ENCODE measurements at regions not wholly inside any gene's neighbourhood (a gene's known extent, or its start where the extent isn't known, plus 50 kb on each side); places are given as distances from the start of the nearest gene placed in this dataset.

DNA sequence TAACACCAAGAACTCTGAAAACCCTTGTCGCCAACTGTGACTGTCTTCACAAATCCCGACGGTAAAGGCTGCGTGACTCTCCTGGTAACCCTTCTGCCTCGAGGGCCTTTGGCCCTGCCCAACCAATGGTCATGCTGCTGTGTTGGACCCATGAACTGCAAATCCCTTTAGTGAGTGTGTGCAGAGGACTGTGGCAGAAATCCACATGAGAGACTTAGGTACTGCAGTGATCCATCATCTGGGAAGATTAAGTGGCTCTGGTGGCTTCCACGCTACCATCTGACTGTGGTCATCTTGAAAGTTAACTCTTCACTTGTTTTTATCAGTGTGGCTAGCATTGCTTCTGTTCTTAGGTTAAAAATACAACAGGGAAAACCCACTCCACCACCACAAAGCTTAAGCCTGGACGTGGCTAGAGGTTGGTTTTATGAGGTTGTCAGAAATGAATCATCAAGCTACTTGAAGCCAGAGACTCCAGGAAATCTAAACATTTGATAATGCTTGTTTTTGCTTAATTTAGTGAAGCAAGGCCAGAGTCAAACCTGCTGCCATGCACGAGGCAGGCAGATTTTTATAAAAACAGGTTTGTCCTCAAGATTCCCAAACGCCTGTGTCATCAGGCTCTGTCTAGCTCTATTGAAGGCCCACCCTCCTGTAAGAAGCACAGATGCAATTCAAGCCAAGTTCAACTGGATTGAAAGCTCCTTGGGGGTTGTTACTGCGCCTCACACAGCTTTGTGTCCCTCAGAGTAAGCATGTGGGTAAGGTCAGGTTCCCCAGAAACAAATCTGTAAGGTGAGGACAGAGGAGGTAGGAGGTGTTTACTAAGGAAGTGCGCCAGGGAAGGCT, 52.7 kb upstream of the ERCC6L2 start:
- no peak for DNase-seq

DNA sequence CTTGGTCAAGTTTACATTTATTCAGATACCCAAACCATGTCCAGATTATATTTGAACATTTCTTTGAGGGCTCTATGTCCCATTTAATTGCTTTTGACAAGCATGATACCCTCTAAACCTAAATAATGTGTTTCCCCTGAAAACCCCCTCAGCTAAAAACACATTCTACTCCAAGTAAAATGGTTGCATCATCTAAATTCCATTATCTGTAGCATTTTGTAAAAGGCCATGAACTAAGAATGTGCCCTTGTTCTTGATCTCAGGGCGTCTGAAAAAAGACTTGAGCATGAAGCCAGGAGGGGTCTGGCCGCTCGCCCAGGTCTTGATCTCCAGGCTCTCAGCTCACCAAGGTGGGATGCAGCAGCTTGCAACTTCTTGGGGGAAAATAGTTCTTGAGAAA, 53.5 kb upstream of the ERCC6L2 start:
- no peak for DNase-seq

DNA sequence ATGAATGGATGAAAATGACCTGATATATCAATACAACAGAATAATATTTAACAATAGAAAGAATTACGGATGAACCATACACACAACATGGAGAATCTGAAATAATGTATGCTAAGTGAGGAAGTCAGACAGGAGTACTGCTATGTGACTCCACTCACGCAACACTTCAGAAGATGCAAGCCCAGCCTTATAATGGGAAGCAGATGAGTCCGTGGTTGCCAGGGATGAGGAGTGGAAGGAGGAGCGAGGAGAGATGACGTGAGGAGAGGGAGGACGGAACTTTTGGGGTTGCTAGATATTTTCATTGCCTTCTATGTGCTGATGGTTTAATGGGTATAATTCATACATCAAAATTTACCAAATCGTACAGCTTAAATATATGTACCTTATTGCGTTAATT, 55.4 kb upstream of the ERCC6L2 start:
- no peak for DNase-seq

DNA sequence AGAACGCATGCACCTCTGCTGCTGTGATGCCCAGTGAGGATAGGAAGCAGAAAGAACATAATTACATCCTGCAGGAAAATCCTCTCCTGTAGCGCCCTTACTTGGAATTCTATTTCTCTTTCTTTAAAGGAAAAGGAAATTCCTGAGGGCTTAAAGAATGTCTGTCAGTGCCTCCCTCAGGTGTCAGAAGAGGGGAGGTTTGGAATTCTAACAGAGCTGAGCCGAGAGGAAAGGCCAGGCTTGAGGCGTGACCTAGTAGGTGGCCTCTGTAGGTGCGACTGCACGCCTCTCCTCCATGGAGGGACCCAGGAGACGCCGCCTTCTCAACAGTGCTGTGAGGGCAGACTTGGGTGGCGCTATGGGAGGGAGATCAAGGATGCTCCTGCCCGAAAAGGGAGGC, 55.9 kb upstream of the ERCC6L2 start:
- DNase-seq, result no peak

DNA sequence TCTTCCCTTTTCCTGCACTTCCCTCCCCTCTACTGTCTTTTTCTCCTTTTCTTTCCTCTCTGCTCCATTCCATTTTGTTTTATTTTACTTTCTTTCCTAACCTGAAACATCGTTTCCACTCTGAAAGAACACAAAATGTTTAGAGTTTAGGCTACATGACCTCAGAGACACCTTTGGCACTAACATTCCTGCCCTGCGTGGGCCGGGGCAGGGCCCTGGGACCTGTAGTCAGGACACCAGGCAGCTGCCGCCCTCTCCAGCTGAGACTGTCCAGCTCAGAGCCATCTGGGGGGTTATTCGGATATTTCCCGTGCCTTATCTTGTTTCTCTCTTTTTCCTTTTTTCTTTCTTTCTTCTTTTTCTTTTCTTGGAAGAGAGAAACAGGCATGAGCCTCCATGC, 58.3 kb upstream of the ERCC6L2 start:
- DNase-seq, result no peak

DNA sequence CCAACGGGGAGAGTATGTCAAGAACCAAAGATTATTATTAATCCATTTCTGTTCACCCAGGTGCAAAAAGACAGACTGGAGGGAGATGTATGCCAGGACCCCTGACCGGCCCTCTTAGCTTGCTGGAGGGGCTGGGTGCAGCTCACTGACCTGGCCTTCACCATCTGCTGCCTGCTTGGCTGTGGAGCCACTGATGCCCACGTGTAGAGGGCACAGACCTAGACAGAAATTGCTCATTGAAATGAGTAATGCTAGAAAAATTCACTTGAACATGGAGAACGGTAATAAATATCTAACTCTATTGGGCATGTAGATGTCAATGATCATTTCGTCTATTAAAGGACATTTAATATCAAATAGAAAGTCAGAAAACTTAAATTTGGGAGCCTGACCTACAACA, 58.8 kb upstream of the ERCC6L2 start:
- no peak for DNase-seq

DNA sequence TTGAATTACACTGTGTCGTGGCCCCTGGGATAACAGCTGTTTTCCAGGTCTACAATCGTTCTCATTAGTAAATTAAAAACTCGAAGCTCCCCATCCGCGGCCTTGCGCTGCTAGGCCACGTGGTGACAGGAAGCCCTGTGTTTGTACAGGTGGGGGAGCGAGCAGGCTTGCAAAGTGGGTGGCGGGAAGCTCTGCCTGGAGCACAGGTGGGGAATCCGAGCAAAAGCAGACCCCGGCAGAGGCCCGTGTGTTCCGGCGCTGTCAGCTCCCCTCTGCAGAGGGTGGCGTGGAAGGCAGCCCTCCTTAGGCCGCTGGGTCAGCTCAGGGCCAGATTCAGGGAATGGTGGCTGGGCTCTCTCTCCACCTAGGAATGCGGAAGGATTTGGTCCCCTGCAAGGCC, 59.5 kb upstream of the ERCC6L2 start:
- DNase-seq, result no peak

DNA sequence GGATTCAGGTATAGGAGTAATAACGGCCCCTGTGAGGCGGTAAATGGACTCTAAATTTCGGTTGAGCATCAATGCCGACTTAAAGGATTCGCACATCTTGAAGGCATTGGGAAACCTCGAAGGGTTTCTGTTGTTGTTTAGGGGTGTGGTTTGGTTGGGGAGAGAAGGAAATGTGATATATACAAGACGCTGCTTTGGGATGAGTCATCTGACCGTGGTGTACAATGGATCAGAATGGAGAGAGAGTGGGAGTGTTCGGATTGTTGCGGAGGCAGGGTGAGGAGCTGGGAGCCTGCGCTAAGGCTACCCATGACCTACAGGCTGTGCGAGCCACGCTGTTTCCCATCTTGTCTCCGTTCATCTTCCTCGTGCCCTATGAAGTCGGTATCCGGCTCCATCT, 60.4 kb upstream of the ERCC6L2 start:
- DNase-seq, result no peak

DNA sequence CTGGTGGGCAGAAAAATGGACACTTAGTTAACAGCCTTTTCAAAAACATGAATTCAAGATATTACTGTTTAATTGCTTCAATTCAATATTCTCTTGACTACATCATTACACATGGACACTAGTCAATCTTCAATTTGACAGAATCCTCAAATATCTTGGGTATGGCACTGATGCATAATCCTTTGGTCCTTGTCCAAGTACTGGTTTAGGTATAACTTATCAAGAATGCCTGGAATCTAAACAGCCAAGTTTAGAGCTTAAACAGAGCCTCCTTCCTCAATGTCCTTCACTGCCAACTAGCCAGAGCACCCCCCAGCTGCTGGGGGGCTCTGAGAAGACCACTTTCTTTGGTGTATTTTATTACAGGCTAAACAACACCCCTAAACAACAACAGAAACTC, 61.6 kb upstream of the ERCC6L2 start:
- DNase-seq, result no peak

DNA sequence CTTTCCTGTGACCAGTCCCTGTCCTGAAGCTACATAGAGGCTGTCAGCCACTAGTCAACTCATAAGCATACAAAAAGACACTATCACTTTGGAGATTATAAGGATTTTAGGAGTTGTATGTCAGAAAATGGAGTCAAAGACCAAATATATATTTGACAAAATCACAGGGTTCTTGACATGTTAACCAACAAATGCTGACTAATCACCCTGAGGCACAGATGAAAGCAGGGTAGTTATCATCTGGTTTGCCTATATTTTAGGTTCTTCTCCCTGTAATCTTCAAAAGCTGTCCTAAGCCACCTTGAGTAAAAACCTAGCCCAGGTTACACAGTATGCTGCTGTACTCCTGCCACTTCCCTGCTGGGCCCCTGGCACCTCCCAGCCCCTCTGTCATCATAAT, 64.7 kb upstream of the ERCC6L2 start:
- DNase-seq, result no peak

DNA sequence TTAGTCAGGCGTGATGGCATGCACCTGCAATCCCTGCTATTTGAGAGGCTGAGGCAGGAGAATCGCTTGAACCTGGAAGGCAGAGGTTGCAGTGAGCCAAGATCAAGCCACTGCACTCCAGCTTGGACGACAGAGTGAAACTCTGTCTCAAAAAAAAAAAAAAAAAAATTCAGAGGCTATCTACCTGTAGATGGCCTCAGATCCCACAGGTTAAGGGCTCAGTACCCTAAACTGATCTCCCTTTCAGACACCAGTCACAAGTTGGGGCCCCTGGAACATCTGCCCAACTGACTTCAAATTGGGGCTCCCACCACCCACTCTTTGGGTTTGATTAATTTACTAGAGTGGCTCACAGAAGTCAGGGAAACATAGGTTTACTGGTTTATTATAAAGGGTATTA, 65.4 kb upstream of the ERCC6L2 start:
- DNase-seq, result no peak

DNA sequence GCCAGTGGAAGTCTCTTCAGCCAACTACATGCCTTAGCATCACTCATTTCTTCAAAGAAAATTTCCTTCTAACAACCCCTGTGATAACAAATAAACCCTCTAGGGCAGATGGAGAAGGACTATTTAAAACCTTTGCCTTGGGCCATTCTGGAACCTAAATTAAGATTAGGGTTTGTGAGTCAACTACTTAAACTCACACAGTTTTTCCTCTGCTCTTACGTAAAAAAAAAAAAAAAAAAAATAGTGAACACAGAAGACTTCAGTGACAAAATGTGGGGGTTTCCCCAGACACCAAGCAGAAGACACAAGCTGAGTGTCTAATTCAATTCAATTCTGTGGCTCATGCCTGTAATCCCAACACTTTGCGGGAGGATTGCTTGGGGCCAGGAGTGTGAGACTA, 65.8 kb upstream of the ERCC6L2 start:
- no peak for DNase-seq

DNA sequence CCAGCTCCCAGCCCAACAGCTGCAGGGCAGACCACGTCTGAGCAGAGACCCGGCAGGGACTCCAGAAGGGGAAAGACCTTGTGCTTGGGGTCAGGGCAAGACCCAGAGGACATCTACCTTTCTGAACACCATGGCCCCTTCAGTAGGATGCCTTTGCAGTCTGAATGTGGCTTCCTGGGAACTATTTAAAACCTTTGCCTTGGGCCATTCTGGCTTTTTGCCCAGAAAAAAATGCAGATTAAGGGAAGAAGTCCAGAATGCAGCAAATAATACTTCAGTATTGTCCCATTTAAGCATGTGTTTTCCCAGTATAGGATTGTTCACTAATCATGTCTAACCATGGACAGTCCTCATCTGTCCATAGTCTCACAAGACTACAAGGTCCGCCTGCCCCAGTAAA, 67.5 kb upstream of the ERCC6L2 start:
- no peak for DNase-seq

DNA sequence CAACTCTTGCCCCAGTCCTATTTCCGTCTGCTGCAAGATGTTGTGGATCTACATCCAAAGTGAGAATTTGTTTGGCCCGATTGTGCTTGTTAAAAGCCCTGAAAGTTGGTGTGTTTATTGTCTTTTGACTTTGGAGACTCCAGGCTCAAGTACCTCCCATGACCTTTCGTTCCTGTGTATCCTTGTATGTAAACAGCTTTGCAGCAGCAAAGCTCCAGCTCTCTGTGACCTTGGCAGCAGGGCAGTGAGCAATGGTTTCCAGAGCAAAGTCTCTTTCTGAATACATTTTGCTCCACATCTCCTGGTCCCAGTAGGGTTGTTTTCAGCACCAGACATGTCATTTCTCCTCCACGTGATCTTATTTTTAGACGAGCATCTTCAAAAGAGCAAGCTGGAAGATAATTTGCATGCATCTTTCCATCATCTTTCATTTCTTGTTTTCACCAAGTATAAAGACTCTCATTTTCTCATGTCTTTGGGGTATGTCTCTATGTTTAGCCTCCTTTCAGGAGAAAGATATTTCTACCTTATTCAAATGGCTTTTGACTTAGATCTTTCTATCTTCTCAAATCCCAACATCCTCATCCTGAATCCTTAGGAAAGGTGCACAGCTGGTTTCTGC, 68.1 kb upstream of the ERCC6L2 start:
- DNase-seq, result no peak

DNA sequence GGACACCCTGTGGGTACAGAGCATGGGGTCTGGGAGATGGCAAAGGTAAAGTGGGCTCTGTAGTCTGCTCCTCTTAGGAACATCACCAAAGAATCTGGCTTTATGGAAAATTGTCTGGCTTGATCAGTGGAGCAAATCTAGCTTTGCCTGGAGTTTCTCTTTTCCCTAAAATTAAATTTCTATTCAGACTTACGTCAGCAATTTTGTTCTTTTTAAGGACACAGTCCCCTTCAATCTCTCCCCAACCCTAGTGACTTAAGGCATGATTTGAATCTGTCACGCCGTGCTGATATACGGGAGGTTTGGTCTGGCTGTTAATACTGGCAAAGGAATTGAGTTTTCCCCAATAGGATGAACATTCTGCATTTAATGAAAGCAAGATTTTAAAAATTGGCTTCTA, 72.3 kb upstream of the ERCC6L2 start:
- no peak for DNase-seq

DNA sequence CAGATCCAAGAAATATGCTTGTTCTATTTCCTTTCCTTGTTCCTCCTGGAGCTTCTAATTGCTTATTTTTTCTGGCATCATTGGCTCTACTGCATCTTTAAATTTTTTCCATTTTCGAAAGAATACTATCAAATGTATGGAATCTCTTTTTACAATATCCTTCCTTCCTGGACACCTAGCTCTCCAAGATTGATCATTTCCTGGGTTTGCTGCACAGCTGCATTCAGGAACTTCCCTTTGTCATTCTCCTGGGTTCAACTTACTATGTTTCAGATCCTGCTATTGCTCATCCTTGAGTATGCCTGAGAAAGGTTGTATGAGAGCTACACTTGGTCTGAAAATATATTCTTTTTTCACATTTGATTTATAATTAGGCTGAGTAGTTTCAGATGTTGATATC, 73.7 kb upstream of the ERCC6L2 start:
- no peak for DNase-seq

DNA sequence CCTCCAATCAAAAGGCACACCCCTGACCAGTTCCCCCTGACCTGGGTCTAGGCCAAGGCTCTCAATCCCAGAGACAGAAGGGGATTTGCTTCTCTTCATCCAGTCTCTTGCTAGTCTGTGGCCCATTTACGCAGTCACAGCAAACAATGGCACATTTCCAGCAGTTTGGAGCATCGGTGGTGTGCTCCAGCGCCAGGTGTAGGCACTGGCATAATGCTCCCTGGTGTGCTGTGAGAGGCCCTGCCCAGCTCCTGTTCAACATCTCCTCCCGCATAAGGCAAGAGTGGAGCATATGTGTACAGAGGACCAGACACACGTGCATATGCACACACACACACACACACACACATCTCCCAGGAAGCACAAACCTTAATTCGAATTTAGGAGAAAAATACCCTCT, 79.5 kb upstream of the ERCC6L2 start:
- DNase-seq, result no peak

DNA sequence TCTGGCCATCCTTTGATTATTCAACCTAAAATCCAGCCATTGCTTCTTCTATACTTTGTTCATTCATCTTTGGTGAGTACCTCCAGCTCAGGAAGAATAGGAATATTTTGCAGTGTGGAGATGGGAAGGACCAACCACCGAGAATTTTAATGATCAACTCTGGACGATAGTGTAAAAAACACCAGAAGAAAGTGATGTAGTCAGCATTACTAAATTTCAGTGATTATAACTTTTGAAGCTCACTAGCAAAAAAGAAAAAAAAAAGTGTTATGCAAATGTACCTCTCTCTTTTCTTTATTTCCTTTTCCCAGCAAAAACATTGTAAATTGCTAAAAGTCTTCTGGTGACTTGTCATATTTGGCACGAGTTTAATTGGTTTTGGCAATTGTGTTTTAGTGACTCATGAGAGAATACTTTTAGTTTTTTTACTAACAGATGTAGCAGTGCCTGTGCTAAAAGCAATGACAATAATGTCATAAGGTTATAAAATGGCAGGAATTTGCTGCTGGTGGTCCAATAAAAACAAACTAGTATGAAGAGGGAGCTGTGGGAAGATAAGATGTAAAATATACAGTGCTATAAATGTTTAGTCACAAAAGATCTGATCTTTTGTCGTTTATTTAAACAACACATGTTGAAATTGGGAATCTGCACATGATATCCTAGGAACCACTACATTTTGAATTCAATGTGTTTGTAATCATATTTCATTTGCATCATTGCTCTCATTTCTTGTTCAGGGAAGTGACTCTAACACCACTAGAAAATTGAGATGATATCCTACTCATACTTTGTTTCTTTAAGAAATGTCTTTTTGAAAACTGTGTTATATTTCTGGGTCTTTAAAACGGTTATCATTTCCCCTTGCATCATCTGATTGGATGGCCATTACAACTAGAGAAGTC, 81.3 kb upstream of the ERCC6L2 start:
- no peak for DNase-seq

DNA sequence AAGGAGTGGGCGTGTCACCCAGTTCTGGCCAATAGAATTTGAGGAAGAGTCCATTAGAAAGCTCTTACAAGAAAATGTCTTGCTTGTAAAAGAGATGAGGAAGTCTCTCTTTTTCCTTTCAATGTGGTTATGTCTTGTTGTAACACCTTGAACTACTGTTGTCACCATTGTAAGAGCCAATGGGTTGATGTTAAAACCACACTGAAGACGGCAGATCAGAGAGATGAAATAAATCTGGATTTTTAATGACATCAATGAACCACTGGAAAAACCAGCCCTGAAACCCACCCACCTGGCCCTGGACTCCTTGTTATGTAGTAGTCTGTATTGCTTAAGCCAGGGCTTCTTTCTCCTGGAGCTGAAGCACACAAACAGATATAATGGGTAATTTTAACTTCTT, 83.8 kb upstream of the ERCC6L2 start:
- DNase-seq, result no peak

DNA sequence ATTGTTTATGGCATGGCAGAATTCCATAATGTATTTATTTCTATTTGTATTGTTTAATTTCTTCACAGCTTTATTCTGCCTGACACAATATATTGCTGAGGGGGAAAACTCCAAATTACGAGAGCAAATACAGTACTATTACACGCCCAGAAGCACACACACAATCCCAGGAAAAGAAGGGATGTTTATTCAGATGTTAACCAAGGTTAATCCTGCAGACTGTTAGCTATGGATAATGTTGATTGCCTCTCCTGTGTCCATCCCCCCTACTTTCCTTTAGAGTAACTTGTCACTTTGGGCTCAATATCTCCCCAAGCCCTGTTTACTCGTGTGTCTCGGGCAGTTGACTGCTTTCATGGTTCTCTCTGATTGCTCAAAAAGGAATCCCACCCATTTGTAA, 84.2 kb upstream of the ERCC6L2 start:
- no peak for DNase-seq

DNA sequence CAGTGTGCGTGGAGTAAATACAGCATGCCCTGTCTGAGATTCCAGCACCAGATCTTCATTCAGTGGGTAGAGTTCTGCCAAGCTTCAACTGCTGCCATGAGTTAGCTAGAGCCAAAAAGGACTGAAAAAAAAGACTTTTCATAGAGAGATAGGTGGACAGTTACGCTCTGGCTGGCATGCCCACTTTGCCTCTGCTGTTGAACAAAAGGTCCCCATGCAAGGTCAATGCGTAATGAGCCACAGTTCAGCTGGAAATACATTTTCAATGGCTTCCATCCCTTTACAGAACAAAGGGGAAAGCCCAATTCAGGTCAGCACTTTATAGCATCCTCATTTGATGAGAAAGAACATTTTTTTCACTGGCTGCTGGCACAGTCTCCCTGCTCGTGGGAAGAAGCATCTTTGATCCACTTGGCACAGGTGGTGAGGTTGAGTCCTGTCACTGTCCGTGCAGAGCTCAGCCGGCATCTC, 86.9 kb upstream of the ERCC6L2 start:
- DNase-seq, result peak in 2 of 14 donors; percentile 6 to 80

DNA sequence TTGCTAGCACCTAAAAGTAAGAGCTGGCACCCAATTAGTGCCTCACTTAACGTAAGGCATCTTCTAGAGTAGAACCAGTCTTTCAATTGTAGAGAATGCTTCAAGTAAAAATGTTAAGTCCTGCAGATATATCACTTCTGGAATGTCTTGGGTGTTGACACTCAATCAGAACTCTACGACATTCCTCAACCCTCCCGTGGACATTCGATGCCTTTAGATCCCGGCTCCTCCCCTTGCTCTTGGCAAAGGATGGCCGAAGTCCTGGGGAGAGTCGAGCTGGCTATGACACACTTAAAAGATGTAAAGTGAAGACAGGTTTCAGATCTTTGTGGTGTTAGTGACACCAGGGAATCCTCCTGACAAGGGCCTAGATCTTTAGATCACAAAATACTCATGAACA, 87.5 kb upstream of the ERCC6L2 start:
- no peak for DNase-seq

DNA sequence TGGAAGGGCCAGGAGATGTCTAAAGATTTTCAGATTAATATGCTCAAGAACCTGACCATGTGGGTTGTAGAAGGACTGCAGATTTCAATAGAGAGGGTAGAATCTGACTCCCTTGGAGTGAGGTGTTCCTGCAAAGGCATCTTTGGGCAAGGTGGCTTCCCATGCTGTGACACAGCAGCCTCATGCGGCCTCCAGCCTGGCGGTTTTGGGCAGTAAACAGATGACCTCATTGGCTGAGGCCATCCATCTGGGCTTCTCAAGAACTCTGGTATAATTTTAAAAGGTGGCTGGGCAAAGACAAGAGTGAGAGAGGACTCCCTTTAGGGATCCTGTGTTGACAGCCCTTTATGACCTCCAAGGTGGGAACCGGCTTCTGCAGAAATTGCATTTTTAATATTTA, 90.3 kb upstream of the ERCC6L2 start:
- no peak for DNase-seq

Measured in C1 segment of cervical spinal cord (tissue), 14 donors.